DND-41 (cell line): ENCODE measurements at regions not wholly inside any gene's neighbourhood (a gene's known extent, or its start where the extent isn't known, plus 50 kb on each side); places are given as distances from the start of the nearest gene placed in this dataset.

Experiments used
- ATAC-seq: fragments of 200-7000 bp; cut with Tn5 transposase; 3 replicates; pipeline ENCODE4 v1.9.1; 2021; ENCODE audit warnings: low read depth; ENCODE audit not compliant: insufficient read depth
- DNase-seq: peaks from one replicate; pipeline ENCODE4 v3.0.0-alpha.2; 2020
- H2AFZ ChIP-seq: 2 replicates; pipeline ENCODE4 v1.6.0; 2012; ENCODE audit warnings: low read depth, low read length
- H3K27ac ChIP-seq: 2 replicates; pipeline ENCODE4 v1.5.1; 2012; ENCODE audit warnings: low read length, inconsistent platforms
- H3K27me3 ChIP-seq: fragments of 200-600 bp; sonication (generic); 2 replicates; pipeline ENCODE4 v1.6.0; 2012; ENCODE audit warnings: low read length, mild to moderate bottlenecking, inconsistent platforms; ENCODE audit not compliant: insufficient read depth, poor library complexity
- H3K36me3 ChIP-seq: 2 replicates; pipeline ENCODE4 v1.5.1; 2012; ENCODE audit warnings: low read length, inconsistent platforms; ENCODE audit not compliant: insufficient read depth
- H3K4me1 ChIP-seq: 2 replicates; pipeline ENCODE4 v1.5.1; 2012; ENCODE audit warnings: mild to moderate bottlenecking, low read length; ENCODE audit not compliant: insufficient read depth
- H3K4me2 ChIP-seq: 2 replicates; pipeline ENCODE4 v1.6.0; 2012; ENCODE audit warnings: mild to moderate bottlenecking, moderate library complexity, low read length, inconsistent platforms; ENCODE audit not compliant: insufficient read depth
- H3K4me3 ChIP-seq, 2 experiments: fragments of 200-600 bp in 1 of 2; shearing (Covaris generic) in 1 of 2; 2 replicates each; pipeline ENCODE4 v1.5.1; 2012 to 2016; ENCODE audit warnings: inconsistent platforms in 2 of 2, low read length in 2 of 2, mild to moderate bottlenecking in 2 of 2, low read depth in 1 of 2, moderate library complexity in 1 of 2
- H3K79me2 ChIP-seq: 2 replicates; pipeline ENCODE4 v1.6.0; 2012; ENCODE audit warnings: low read length, inconsistent platforms; ENCODE audit not compliant: insufficient read depth
- H3K9ac ChIP-seq: 2 replicates; pipeline ENCODE4 v1.6.0; 2012; ENCODE audit warnings: low read depth, mild to moderate bottlenecking, inconsistent platforms, low read length, moderate library complexity
- H3K9me3 ChIP-seq: 2 replicates; pipeline ENCODE4 v1.5.1; 2012; ENCODE audit warnings: low read length, moderate library complexity, mild to moderate bottlenecking, inconsistent platforms; ENCODE audit not compliant: insufficient read depth, severe bottlenecking
- H4K20me1 ChIP-seq: 2 replicates; pipeline ENCODE4 v1.6.0; 2012; ENCODE audit warnings: low read length; ENCODE audit not compliant: insufficient read depth
- CTCF ChIP-seq: IDR thresholded peaks from 2 replicates; pipeline ENCODE4 v1.5.1; 2012; ENCODE audit warnings: borderline replicate concordance, low read length, moderate library complexity, mild to moderate bottlenecking; ENCODE audit not compliant: poor library complexity, severe bottlenecking; ENCODE audit errors: extremely low read depth
- EZH2 ChIP-seq: IDR thresholded peaks from 3 replicates; pipeline ENCODE4 v1.6.1; 2012; ENCODE audit warnings: borderline replicate concordance, low read depth, mild to moderate bottlenecking, moderate library complexity, low read length, inconsistent platforms; ENCODE audit not compliant: severe bottlenecking

- Histone ChIP-seq H3K9ac (no peak overlapping the region), H3K9me3 (no peaks in the 10 kb centered on the region), H3K27ac (no peak overlapping the region), H3K4me2 (no peak overlapping the region), H4K20me1 (no peaks in the 10 kb centered on the region), H2AFZ (no peak overlapping the region), H3K27me3 (peaks cover 23% of the 10 kb centered on the region), H3K4me1 (no peaks in the 10 kb centered on the region), H3K36me3 (no peaks in the 10 kb centered on the region), H3K79me2 (no peaks in the 10 kb centered on the region), H3K4me3 (no peak overlapping the region)
- no peak for TF ChIP-seq CTCF
- TF ChIP-seq EZH2 = no peak
- no peak for DNase-seq
- ATAC-seq = no peak
These were observed 107.0 kb upstream of the SMIM23 start for GRCh38 chr5:171678646-171679045.

GRCh38 chr5:171680485-171680884 is 105.1 kb upstream of the SMIM23 start:
- Histone ChIP-seq H3K4me1 (no peaks in the 10 kb centered on the region), H3K27me3 (peaks cover 19% of the 10 kb centered on the region), H2AFZ (no peak overlapping the region), H3K79me2 (no peaks in the 10 kb centered on the region), H3K9ac (no peak overlapping the region), H3K4me3 (no peak overlapping the region), H3K36me3 (no peaks in the 10 kb centered on the region), H3K4me2 (no peak overlapping the region), H3K9me3 (no peaks in the 10 kb centered on the region), H4K20me1 (no peaks in the 10 kb centered on the region), H3K27ac (no peak overlapping the region)
- ATAC-seq (no peak), DNase-seq (no peak)
- TF ChIP-seq CTCF (no peak), EZH2 (no peak)

- TF ChIP-seq EZH2 = no peak
- TF ChIP-seq CTCF = no peak
- no peak overlapping the region for H3K4me3 ChIP-seq
- no peak overlapping the region for H3K27ac ChIP-seq
- no peak overlapping the region for H3K9ac ChIP-seq
- no peaks in the 10 kb centered on the region for H3K9me3 ChIP-seq
- no peaks in the 10 kb centered on the region for H3K36me3 ChIP-seq
- H3K79me2 ChIP-seq = no peaks in the 10 kb centered on the region
- H3K4me1 ChIP-seq = no peaks in the 10 kb centered on the region
- DNase-seq (no peak), ATAC-seq (no peak)
- H2AFZ ChIP-seq = no peak overlapping the region
- H4K20me1 ChIP-seq = no peaks in the 10 kb centered on the region
- H3K4me2 ChIP-seq = no peak overlapping the region
- peaks cover 14% of the 10 kb centered on the region for H3K27me3 ChIP-seq
These were observed 104.6 kb upstream of the SMIM23 start for GRCh38 chr5:171681061-171681460.

GRCh38 chr5:171681677-171682076 is 103.9 kb upstream of the SMIM23 start:
- Histone ChIP-seq H3K79me2 (no peaks in the 10 kb centered on the region), H4K20me1 (no peaks in the 10 kb centered on the region), H3K27ac (no peak overlapping the region), H3K4me3 (no peak overlapping the region), H3K4me2 (no peak overlapping the region), H2AFZ (no peak overlapping the region), H3K9ac (no peak overlapping the region), H3K27me3 (peaks cover 11% of the 10 kb centered on the region), H3K4me1 (no peaks in the 10 kb centered on the region), H3K36me3 (no peaks in the 10 kb centered on the region), H3K9me3 (no peaks in the 10 kb centered on the region)
- DNase-seq (no peak), ATAC-seq (no peak)
- TF ChIP-seq CTCF (no peak), EZH2 (no peak)
